ENCODE measurements at regions not wholly inside any gene's neighbourhood (a gene's known extent, or its start where the extent isn't known, plus 50 kb on each side); places are given as distances from the start of the nearest gene placed in this dataset.

GRCh38 chr14:101446387-101446969 lies 114.8 kb upstream of the DIO3 start:
- TF ChIP-seq SIN3A (IDR thresholded peaks at IDR 0.05; ENCODE audit: borderline replicate concordance, insufficient read depth, low read length) (no peak), POLR2AphosphoS5 (IDR thresholded peaks at IDR 0.05; ENCODE audit: low read depth, low read length) (no peak), TAF1 (IDR thresholded peaks at IDR 0.05; ENCODE audit: borderline replicate concordance, insufficient read depth, low read length) (no peak), REST (IDR thresholded peaks at IDR 0.05; ENCODE audit: insufficient read depth in 1 of 2, low read depth in 2 of 2, low read length in 2 of 2) (no peak), FOXP2 (optimal IDR thresholded peaks at IDR 0.05; ENCODE audit: borderline replicate concordance, extremely low read depth, extremely low read length, insufficient read depth) (no peak)

All from PFSK-1 (cell line).